HCT116 (cell line): ENCODE measurements at regions not wholly inside any gene's neighbourhood (a gene's known extent, or its start where the extent isn't known, plus 50 kb on each side); places are given as distances from the start of the nearest gene placed in this dataset.

Experiments
- ATAC-seq: fragments of 200-7000 bp; cut with Tn5 transposase; 2 replicates; pipeline ENCODE4 v1.9.1; 2020; ENCODE audit warnings: mild to moderate bottlenecking, moderate library complexity
- BruUV-seq: library from RNA; stranded (reverse); fragments of 400-500 nt; replicated peaks from 2 replicates; lab custom pipeline; 2021; lab: Mats Ljungman, UMichigan
- CTCF ChIA-PET: fragments of 300-600 bp; sonication (Branson Sonifier 250); formaldehyde crosslinking; loops from one replicate; lab custom pipeline; 2021; ENCODE audit warnings: antibody characterized with exemption; lab: Charles Lee
- POLR2A ChIA-PET: fragments of 300-600, 350-600 bp; sonication (Branson Sonifier 250); formaldehyde crosslinking; loops from one replicate; lab custom pipeline; 2021; ENCODE audit warnings: antibody characterized with exemption; lab: Charles Lee
- RAD21 ChIA-PET, 2 experiments: fragments of 300-600 bp; sonication (Branson Sonifier 250); formaldehyde crosslinking; loops; one replicate each; lab custom pipeline; 2023; ENCODE audit warnings: low total read pairs in 2 of 2; ENCODE audit not compliant: uncharacterized antibody in 2 of 2, unreplicated experiment in 2 of 2, low non-redundant PET in 1 of 2; lab: Charles Lee
- DNase-seq: peaks from one replicate; pipeline ENCODE4 v3.0.0-alpha.2; 2010; ENCODE audit warnings: low read depth, low spot score
- H2AFZ ChIP-seq: fragments of 200-600 bp; shearing (Covaris generic), sonication (generic); 2 replicates; pipeline ENCODE4 v1.6.1; 2017; ENCODE audit warnings: low read depth, mixed run types, mixed read lengths, antibody characterized with exemption, low read length; ENCODE audit not compliant: poor library complexity, severe bottlenecking
- H3K27ac ChIP-seq: 2 replicates; pipeline ENCODE4 v1.5.1; 2012; ENCODE audit warnings: low read depth, low read length
- H3K27me3 ChIP-seq: fragments of 200-600 bp; sonication (generic); 2 replicates; pipeline ENCODE4 v1.6.1; 2016; ENCODE audit warnings: mixed run types, low read length, mixed read lengths; ENCODE audit not compliant: insufficient read depth
- H3K36me3 ChIP-seq, 2 experiments: fragments of 200-500 bp in 1 of 2; fragments of 200-600 bp in 1 of 2; sonication (Bioruptor generic) in 1 of 2; sonication (generic) in 1 of 2; 2 replicates each; pipeline versions ENCODE4 v1.5.1 to v1.6.1; 2014 to 2016; ENCODE audit warnings: low read length in 2 of 2, inconsistent platforms in 1 of 2, mixed read lengths in 1 of 2, mixed run types in 1 of 2; ENCODE audit not compliant: insufficient read depth in 2 of 2, control insufficient read depth in 1 of 2
- H3K4me1 ChIP-seq, 2 experiments: fragments of 200-600 bp in 1 of 2; sonication (generic) in 1 of 2; 2 replicates each; pipeline versions ENCODE4 v1.5.1 to v1.6.1; 2012 to 2017; ENCODE audit warnings: low read length in 2 of 2, inconsistent platforms in 1 of 2, mild to moderate bottlenecking in 1 of 2, mixed read lengths in 1 of 2, mixed run types in 1 of 2, moderate library complexity in 1 of 2; ENCODE audit not compliant: insufficient read depth in 2 of 2, control insufficient read depth in 1 of 2
- H3K4me2 ChIP-seq: fragments of 200-600 bp; sonication (generic); 2 replicates; pipeline ENCODE4 v1.6.1; 2017; ENCODE audit warnings: mixed run types, low read length, mixed read lengths
- H3K4me3 ChIP-seq, 2 experiments: fragments of 200-600 bp in 1 of 2; sonication (generic) in 1 of 2; replicated peaks in 1 of 2; 2 replicates each; pipeline ENCODE4 v1.5.1; 2011 to 2016; ENCODE audit warnings: low read length in 2 of 2, control low read depth in 1 of 2, low read depth in 1 of 2, mild to moderate bottlenecking in 1 of 2, mixed read lengths in 1 of 2, mixed run types in 1 of 2
- H3K79me2 ChIP-seq: fragments of 200-600 bp; sonication (generic); 2 replicates; pipeline ENCODE4 v1.6.1; 2017; ENCODE audit warnings: mild to moderate bottlenecking, mixed run types, low read length, moderate library complexity, mixed read lengths; ENCODE audit not compliant: insufficient read depth
- H3K9ac ChIP-seq: fragments of 200-600 bp; sonication (generic); 2 replicates; pipeline ENCODE4 v1.6.1; 2016; ENCODE audit warnings: low read length, mixed read lengths
- H3K9me2 ChIP-seq: fragments of 200-600 bp; sonication (generic), shearing (Covaris generic); 2 replicates; pipeline ENCODE4 v1.6.1; 2017; ENCODE audit warnings: mixed run types, mild to moderate bottlenecking, moderate library complexity; ENCODE audit not compliant: insufficient read depth
- H3K9me3 ChIP-seq, 2 experiments: fragments of 200-500 bp in 1 of 2; fragments of 200-600 bp in 1 of 2; sonication (Bioruptor generic) in 1 of 2; sonication (generic) in 1 of 2; 2 replicates each; pipeline ENCODE4 v1.6.1; 2014 to 2017; ENCODE audit warnings: low read length in 2 of 2, mixed read lengths in 2 of 2, inconsistent platforms in 1 of 2, low read depth in 1 of 2, mild to moderate bottlenecking in 1 of 2, mixed run types in 1 of 2, moderate library complexity in 1 of 2; ENCODE audit not compliant: control insufficient read depth in 1 of 2, insufficient read depth in 1 of 2
- H4K20me1 ChIP-seq: fragments of 200-600 bp; sonication (generic), shearing (Covaris generic); 2 replicates; pipeline ENCODE4 v1.6.1; 2017; ENCODE audit warnings: mixed run types, mild to moderate bottlenecking, moderate library complexity; ENCODE audit not compliant: insufficient read depth
- CBX3 ChIP-seq: IDR thresholded peaks from 2 replicates; pipeline ENCODE4 v1.6.1; 2012; ENCODE audit warnings: low read depth
- EGR1 ChIP-seq: IDR thresholded peaks from 2 replicates; pipeline ENCODE4 v1.6.1; 2012; ENCODE audit warnings: low read depth
- ELF1 ChIP-seq: IDR thresholded peaks from 2 replicates; pipeline ENCODE4 v1.6.1; 2012; ENCODE audit warnings: low read depth, borderline replicate concordance
- EZH2phosphoT487 ChIP-seq: fragments of 200-600 bp; IDR thresholded peaks from 2 replicates; pipeline ENCODE4 v1.6.1; 2018; ENCODE audit warnings: antibody characterized with exemption, borderline replicate concordance
- FOSL1 ChIP-seq: IDR thresholded peaks from 2 replicates; pipeline ENCODE4 v1.6.1; 2012; ENCODE audit warnings: low read depth
- JUND ChIP-seq: IDR thresholded peaks from 2 replicates; pipeline ENCODE4 v1.6.1; 2012
- POLR2AphosphoS5 ChIP-seq: IDR thresholded peaks from 2 replicates; pipeline ENCODE4 v1.6.1; 2011; ENCODE audit warnings: mild to moderate bottlenecking, low read depth, low read length, moderate library complexity
- RAD21 ChIP-seq: IDR thresholded peaks from 2 replicates; pipeline ENCODE4 v1.6.1; 2012; ENCODE audit warnings: low read depth, mild to moderate bottlenecking
- SIN3A ChIP-seq: IDR thresholded peaks from 2 replicates; pipeline ENCODE4 v1.6.1; 2012; ENCODE audit warnings: low read depth
- SP1 ChIP-seq: IDR thresholded peaks from 2 replicates; pipeline ENCODE4 v1.6.1; 2012; ENCODE audit warnings: low read depth
- SRF ChIP-seq: IDR thresholded peaks from 2 replicates; pipeline ENCODE4 v1.6.1; 2012; ENCODE audit warnings: low read depth
- TCF7L2 ChIP-seq: IDR thresholded peaks from 2 replicates; pipeline ENCODE4 v1.7.0; 2011; ENCODE audit warnings: borderline replicate concordance, inconsistent platforms; ENCODE audit not compliant: insufficient read depth, insufficient read length; ENCODE audit errors: extremely low read depth
- YY1 ChIP-seq: IDR thresholded peaks from 2 replicates; pipeline ENCODE4 v1.6.1; 2011; ENCODE audit warnings: low read length, low read depth, moderate library complexity, mild to moderate bottlenecking; ENCODE audit not compliant: insufficient replicate concordance; ENCODE audit errors: extremely low read depth
- ZFX ChIP-seq: fragments of 450-650 bp; IDR thresholded peaks from 2 replicates; pipeline ENCODE4 v1.6.1; 2017
- ZNF274 ChIP-seq: fragments of 200-500 bp; sonication (Bioruptor generic); IDR thresholded peaks from 2 replicates; pipeline ENCODE4 v1.6.1; 2014; ENCODE audit warnings: mild to moderate bottlenecking, low read depth, low read length, inconsistent platforms
- intact Hi-C: fragments of 100-400 bp; cut with micrococcal nuclease; formaldehyde crosslinking; loops from 2 replicates; pipeline ENCODE4 v1.10.0; 2022
- TF ChIP-seq, protein P1 (sequence below), 3 experiments: fragments of 200-600 bp in 1 of 3; sonication (generic) in 1 of 3; IDR thresholded peaks in 2 of 3; conservative IDR thresholded peaks in 1 of 3; 2 replicates each; pipeline ENCODE4 v1.5.1; 2012 to 2017; ENCODE audit warnings: low read depth in 2 of 3, low read length in 2 of 3, antibody characterized with exemption in 1 of 3, borderline replicate concordance in 1 of 3, control low read depth in 1 of 3, mild to moderate bottlenecking in 1 of 3, mixed read lengths in 1 of 3, mixed run types in 1 of 3, moderate library complexity in 1 of 3; ENCODE audit not compliant: insufficient read depth in 1 of 3
- TF ChIP-seq, protein P2 (sequence below): IDR thresholded peaks from 2 replicates; pipeline ENCODE4 v1.6.1; 2011; ENCODE audit warnings: mild to moderate bottlenecking, low read length, moderate library complexity; ENCODE audit not compliant: insufficient replicate concordance; ENCODE audit errors: extremely low read depth
- TF ChIP-seq, protein P3 (sequence below): IDR thresholded peaks from 2 replicates; pipeline ENCODE4 v1.6.1; 2012
- TF ChIP-seq, protein P4 (sequence below): IDR thresholded peaks from 2 replicates; pipeline ENCODE4 v1.6.1; 2012

DNA sequence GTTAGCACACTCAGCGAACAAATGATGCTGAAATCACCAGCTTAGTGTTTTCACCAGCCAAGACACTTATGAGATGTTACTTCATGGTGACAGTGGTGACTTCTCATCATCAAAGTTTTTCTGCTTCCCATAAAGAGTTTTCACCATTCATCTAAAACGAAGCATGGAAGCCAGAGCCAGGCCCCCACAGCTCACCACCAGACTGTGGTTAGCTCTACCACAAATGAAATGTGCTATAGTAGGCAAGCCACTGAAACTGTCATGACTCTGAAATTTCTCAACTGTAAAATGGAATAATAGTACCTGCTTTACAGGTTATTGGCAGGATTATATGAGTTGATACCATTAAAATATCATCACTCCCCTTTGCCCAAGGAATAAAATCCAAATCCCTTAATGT, 56.4 kb upstream of the HHIP start:
- ChIA-PET RAD21 (no interaction called here), CTCF (no interaction called here), POLR2A (no interaction called here)
- DNase-seq (no peak), ATAC-seq (no peak)
- Histone ChIP-seq H4K20me1 (no peaks in the 10 kb centered on the region), H3K9ac (no peak overlapping the region), H3K9me2 (no peaks in the 10 kb centered on the region), H3K36me3 (no peaks in the 10 kb centered on the region), H3K79me2 (no peaks in the 10 kb centered on the region), H3K4me3 (no peak overlapping the region), H3K4me2 (no peak overlapping the region), H3K27me3 (no peaks in the 10 kb centered on the region), H3K27ac (no peak overlapping the region), H2AFZ (no peak overlapping the region), H3K4me1 (no peaks in the 10 kb centered on the region), H3K9me3 (no peaks in the 10 kb centered on the region)
- TF ChIP-seq, protein P1, sequence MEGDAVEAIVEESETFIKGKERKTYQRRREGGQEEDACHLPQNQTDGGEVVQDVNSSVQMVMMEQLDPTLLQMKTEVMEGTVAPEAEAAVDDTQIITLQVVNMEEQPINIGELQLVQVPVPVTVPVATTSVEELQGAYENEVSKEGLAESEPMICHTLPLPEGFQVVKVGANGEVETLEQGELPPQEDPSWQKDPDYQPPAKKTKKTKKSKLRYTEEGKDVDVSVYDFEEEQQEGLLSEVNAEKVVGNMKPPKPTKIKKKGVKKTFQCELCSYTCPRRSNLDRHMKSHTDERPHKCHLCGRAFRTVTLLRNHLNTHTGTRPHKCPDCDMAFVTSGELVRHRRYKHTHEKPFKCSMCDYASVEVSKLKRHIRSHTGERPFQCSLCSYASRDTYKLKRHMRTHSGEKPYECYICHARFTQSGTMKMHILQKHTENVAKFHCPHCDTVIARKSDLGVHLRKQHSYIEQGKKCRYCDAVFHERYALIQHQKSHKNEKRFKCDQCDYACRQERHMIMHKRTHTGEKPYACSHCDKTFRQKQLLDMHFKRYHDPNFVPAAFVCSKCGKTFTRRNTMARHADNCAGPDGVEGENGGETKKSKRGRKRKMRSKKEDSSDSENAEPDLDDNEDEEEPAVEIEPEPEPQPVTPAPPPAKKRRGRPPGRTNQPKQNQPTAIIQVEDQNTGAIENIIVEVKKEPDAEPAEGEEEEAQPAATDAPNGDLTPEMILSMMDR (IDR thresholded peaks at IDR 0.05 in 2 of 3, conservative IDR thresholded peaks at IDR 0.05 in 1 of 3; ENCODE audit: borderline replicate concordance in 1 of 3, insufficient read depth in 1 of 3, low read depth in 2 of 3, low read length in 2 of 3): no peak
- TF ChIP-seq, protein P2, sequence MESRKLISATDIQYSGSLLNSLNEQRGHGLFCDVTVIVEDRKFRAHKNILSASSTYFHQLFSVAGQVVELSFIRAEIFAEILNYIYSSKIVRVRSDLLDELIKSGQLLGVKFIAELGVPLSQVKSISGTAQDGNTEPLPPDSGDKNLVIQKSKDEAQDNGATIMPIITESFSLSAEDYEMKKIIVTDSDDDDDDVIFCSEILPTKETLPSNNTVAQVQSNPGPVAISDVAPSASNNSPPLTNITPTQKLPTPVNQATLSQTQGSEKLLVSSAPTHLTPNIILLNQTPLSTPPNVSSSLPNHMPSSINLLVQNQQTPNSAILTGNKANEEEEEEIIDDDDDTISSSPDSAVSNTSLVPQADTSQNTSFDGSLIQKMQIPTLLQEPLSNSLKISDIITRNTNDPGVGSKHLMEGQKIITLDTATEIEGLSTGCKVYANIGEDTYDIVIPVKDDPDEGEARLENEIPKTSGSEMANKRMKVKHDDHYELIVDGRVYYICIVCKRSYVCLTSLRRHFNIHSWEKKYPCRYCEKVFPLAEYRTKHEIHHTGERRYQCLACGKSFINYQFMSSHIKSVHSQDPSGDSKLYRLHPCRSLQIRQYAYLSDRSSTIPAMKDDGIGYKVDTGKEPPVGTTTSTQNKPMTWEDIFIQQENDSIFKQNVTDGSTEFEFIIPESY: no peak
- no peak for TF ChIP-seq JUND
- TF ChIP-seq SIN3A: no peak
- TF ChIP-seq RAD21: no peak
- TF ChIP-seq CBX3: no peak
- no peak for TF ChIP-seq ELF1
- TF ChIP-seq, protein P3, sequence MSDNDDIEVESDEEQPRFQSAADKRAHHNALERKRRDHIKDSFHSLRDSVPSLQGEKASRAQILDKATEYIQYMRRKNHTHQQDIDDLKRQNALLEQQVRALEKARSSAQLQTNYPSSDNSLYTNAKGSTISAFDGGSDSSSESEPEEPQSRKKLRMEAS: no peak
- TF ChIP-seq SP1: no peak
- TF ChIP-seq TCF7L2: no peak
- no peak for TF ChIP-seq YY1
- no peak for TF ChIP-seq ZNF274
- TF ChIP-seq EZH2phosphoT487: no peak
- TF ChIP-seq FOSL1: no peak
- no peak for TF ChIP-seq POLR2AphosphoS5
- TF ChIP-seq EGR1: no peak
- TF ChIP-seq ZFX: no peak
- TF ChIP-seq, protein P4, sequence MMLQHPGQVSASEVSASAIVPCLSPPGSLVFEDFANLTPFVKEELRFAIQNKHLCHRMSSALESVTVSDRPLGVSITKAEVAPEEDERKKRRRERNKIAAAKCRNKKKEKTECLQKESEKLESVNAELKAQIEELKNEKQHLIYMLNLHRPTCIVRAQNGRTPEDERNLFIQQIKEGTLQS: no peak
- no peak for TF ChIP-seq SRF
- BruUV-seq: no TSS peak
- intact Hi-C loops: no loop called here
